ENCODE measurements at regions not wholly inside any gene's neighbourhood (a gene's known extent, or its start where the extent isn't known, plus 50 kb on each side); places are given as distances from the start of the nearest gene placed in this dataset.

GRCh38 chr11:28938091-28938490 lies 829.9 kb downstream of the METTL15 start:
- TF ChIP-seq CTCF (IDR thresholded peaks at IDR 0.05) (no peak), POLR2AphosphoS5 (IDR thresholded peaks at IDR 0.05; ENCODE audit: low read depth, low read length) (no peak), SIN3A (IDR thresholded peaks at IDR 0.05; ENCODE audit: borderline replicate concordance, insufficient read depth, low read depth, low read length) (no peak)
